GM06990 (cell line): ENCODE measurements at regions not wholly inside any gene's neighbourhood (a gene's known extent, or its start where the extent isn't known, plus 50 kb on each side); places are given as distances from the start of the nearest gene placed in this dataset.

ENCODE experiments used
- DNase-seq: peaks from one replicate; pipeline ENCODE4 v3.0.0-alpha.2; 2011; ENCODE audit not compliant: insufficient read length; ENCODE audit errors: extremely low read depth
- H3K27me3 ChIP-seq: replicated peaks from 2 replicates; pipeline ENCODE4 v1.6.0; 2011; ENCODE audit warnings: low read length; ENCODE audit not compliant: control insufficient read depth, insufficient read depth
- H3K36me3 ChIP-seq: 2 replicates; pipeline ENCODE4 v1.5.1; 2011; ENCODE audit warnings: low read length; ENCODE audit not compliant: control insufficient read depth, insufficient read depth
- H3K4me3 ChIP-seq: replicated peaks from 2 replicates; pipeline ENCODE4 v1.5.1; 2011; ENCODE audit warnings: low read depth, mild to moderate bottlenecking, control low read depth, low read length
- TF ChIP-seq, protein P1 (sequence below): IDR thresholded peaks from 2 replicates; pipeline ENCODE4 v1.5.1; 2011; ENCODE audit warnings: low read length, control low read depth, mild to moderate bottlenecking, inconsistent platforms; ENCODE audit not compliant: insufficient read depth, poor library complexity, severe bottlenecking

DNA sequence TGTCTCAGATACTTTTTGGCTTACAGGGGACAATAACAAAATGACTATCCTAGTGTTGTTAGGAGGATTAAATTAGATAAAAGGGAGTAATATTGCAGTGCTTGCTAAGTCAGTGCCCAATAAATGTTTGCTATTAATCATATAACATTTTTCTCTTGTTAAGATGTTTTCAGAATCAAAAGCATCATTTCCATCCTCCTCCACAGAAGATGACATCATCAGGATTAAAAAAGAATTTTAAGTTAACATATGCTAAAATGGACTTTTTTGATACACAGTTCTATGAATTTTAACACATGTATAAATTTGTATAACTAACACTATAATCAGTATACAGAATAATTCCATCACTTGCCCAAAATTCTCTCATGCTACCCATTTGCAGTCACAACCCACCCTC is 492.6 kb downstream of the GRIN2A start:
- H3K27me3 ChIP-seq = no peaks in the 10 kb centered on the region
- TF ChIP-seq, protein P1, sequence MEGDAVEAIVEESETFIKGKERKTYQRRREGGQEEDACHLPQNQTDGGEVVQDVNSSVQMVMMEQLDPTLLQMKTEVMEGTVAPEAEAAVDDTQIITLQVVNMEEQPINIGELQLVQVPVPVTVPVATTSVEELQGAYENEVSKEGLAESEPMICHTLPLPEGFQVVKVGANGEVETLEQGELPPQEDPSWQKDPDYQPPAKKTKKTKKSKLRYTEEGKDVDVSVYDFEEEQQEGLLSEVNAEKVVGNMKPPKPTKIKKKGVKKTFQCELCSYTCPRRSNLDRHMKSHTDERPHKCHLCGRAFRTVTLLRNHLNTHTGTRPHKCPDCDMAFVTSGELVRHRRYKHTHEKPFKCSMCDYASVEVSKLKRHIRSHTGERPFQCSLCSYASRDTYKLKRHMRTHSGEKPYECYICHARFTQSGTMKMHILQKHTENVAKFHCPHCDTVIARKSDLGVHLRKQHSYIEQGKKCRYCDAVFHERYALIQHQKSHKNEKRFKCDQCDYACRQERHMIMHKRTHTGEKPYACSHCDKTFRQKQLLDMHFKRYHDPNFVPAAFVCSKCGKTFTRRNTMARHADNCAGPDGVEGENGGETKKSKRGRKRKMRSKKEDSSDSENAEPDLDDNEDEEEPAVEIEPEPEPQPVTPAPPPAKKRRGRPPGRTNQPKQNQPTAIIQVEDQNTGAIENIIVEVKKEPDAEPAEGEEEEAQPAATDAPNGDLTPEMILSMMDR = no peak
- no peaks in the 10 kb centered on the region for H3K36me3 ChIP-seq
- no peak overlapping the region for H3K4me3 ChIP-seq
- DNase-seq = no peak

DNA sequence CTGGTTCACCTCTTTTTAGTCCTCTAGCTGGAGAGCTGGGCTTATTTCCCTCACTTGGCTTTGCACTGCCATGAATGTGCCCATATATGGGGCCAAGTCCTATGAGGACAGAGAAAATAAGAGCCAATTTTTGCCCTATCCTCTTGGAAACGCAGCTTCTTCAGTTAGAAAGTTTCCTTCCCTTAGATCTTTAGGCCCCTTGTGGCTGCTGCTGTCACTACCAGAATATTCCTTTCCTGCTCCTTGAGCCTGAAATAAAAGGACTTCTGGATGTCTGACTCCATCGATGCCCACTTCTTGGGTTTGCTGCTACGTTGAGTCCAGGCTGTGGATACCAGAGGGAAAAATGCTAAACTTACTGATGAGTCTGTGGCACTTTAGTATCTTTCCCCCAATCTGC is 487.1 kb downstream of the GRIN2A start:
- no peak for DNase-seq
- Histone ChIP-seq H3K27me3 (no peaks in the 10 kb centered on the region), H3K36me3 (no peaks in the 10 kb centered on the region), H3K4me3 (no peak overlapping the region)
- TF ChIP-seq, protein P1 = no peak
